Parathyroid adenoma (tissue), 2 donors: ENCODE measurements at regions not wholly inside any gene's neighbourhood (a gene's known extent, or its start where the extent isn't known, plus 50 kb on each side); places are given as distances from the start of the nearest gene placed in this dataset.

Source experiments
- H2AFZ ChIP-seq: fragments of 300-600 bp; sonication (generic); one replicate; pipeline ENCODE4 v1.7.0; 2017; ENCODE audit warnings: antibody characterized with exemption, mild to moderate bottlenecking
- H3K27ac ChIP-seq: fragments of 300-600 bp; sonication (generic); one replicate; pipeline ENCODE4 v1.7.0; 2017
- H3K27me3 ChIP-seq: fragments of 300-600 bp; sonication (generic); one replicate; pipeline ENCODE4 v1.7.0; 2017; ENCODE audit warnings: low read length; ENCODE audit not compliant: control insufficient read depth, insufficient read depth
- H3K36me3 ChIP-seq: fragments of 300-600 bp; sonication (generic); one replicate; pipeline ENCODE4 v1.7.0; 2017; ENCODE audit warnings: low read length; ENCODE audit not compliant: control insufficient read depth, insufficient read depth
- H3K4me1 ChIP-seq: fragments of 300-600 bp; sonication (generic); one replicate; pipeline ENCODE4 v1.7.0; 2017; ENCODE audit warnings: control low read depth
- H3K4me2 ChIP-seq: fragments of 300-600 bp; sonication (generic); one replicate; pipeline ENCODE4 v1.7.0; 2017; ENCODE audit warnings: low read length
- H3K4me3 ChIP-seq: fragments of 300-600 bp; sonication (generic); one replicate; pipeline ENCODE4 v1.7.0; 2017; ENCODE audit warnings: low read depth, low read length
- H3K79me2 ChIP-seq: fragments of 300-600 bp; sonication (generic); one replicate; pipeline ENCODE4 v1.7.0; 2017; ENCODE audit warnings: control low read depth
- H3K9ac ChIP-seq: fragments of 300-600 bp; sonication (generic); one replicate; pipeline ENCODE4 v1.7.0; 2017; ENCODE audit warnings: mild to moderate bottlenecking
- H3K9me3 ChIP-seq: fragments of 300-600 bp; sonication (generic); one replicate; pipeline ENCODE4 v1.7.0; 2017; ENCODE audit warnings: low read length; ENCODE audit not compliant: control insufficient read depth
- CTCF ChIP-seq: fragments of 300-600 bp; sonication (generic); IDR thresholded peaks from one replicate; pipeline ENCODE4 v1.7.0; 2017; ENCODE audit warnings: antibody characterized with exemption, mild to moderate bottlenecking
- donor health status: primary hyperparathyroidism.

GRCh38 chr3:43215138-43215537 is 71.2 kb upstream of the SNRK start:
- Histone ChIP-seq H3K27me3 (no peaks in the 10 kb centered on the region), H3K27ac (no peak overlapping the region), H3K36me3 (no peaks in the 10 kb centered on the region), H3K4me2 (no peak overlapping the region), H3K4me1 (peaks cover 5% of the 10 kb centered on the region), H2AFZ (no peak overlapping the region), H3K4me3 (no peak overlapping the region), H3K9ac (no peak overlapping the region), H3K79me2 (no peaks in the 10 kb centered on the region), H3K9me3 (no peaks in the 10 kb centered on the region)
- TF ChIP-seq CTCF = no peak

GRCh38 chr3:43214616-43215015 is 71.7 kb upstream of the SNRK start:
- peaks cover 5% of the 10 kb centered on the region for H3K4me1 ChIP-seq
- H3K9me3 ChIP-seq = no peaks in the 10 kb centered on the region
- H3K36me3 ChIP-seq = no peaks in the 10 kb centered on the region
- H3K27me3 ChIP-seq = no peaks in the 10 kb centered on the region
- no peak overlapping the region for H3K9ac ChIP-seq
- no peak overlapping the region for H3K4me3 ChIP-seq
- H2AFZ ChIP-seq = no peak overlapping the region
- no peak overlapping the region for H3K27ac ChIP-seq
- TF ChIP-seq CTCF = no peak
- H3K79me2 ChIP-seq = no peaks in the 10 kb centered on the region
- no peak overlapping the region for H3K4me2 ChIP-seq

GRCh38 chr3:43213631-43214030 is 72.7 kb upstream of the SNRK start:
- no peak overlapping the region for H3K4me3 ChIP-seq
- no peak for TF ChIP-seq CTCF
- no peak overlapping the region for H3K4me2 ChIP-seq
- H3K79me2 ChIP-seq = no peaks in the 10 kb centered on the region
- no peak overlapping the region for H3K9ac ChIP-seq
- H2AFZ ChIP-seq = no peak overlapping the region
- no peaks in the 10 kb centered on the region for H3K9me3 ChIP-seq
- H3K27me3 ChIP-seq = no peaks in the 10 kb centered on the region
- no peaks in the 10 kb centered on the region for H3K36me3 ChIP-seq
- H3K27ac ChIP-seq = no peak overlapping the region
- H3K4me1 ChIP-seq = peaks cover 5% of the 10 kb centered on the region

GRCh38 chr3:43212914-43213611 is 73.3 kb upstream of the SNRK start:
- no peak overlapping the region for H3K9ac ChIP-seq
- H3K4me1 ChIP-seq = peaks cover 5% of the 10 kb centered on the region
- no peak overlapping the region for H3K4me3 ChIP-seq
- TF ChIP-seq CTCF = no peak
- H2AFZ ChIP-seq = no peak overlapping the region
- H3K9me3 ChIP-seq = no peaks in the 10 kb centered on the region
- no peak overlapping the region for H3K27ac ChIP-seq
- H3K27me3 ChIP-seq = no peaks in the 10 kb centered on the region
- no peaks in the 10 kb centered on the region for H3K79me2 ChIP-seq
- H3K4me2 ChIP-seq = no peak overlapping the region
- no peaks in the 10 kb centered on the region for H3K36me3 ChIP-seq

- Histone ChIP-seq H3K4me2 (no peak overlapping the region), H3K27me3 (no peaks in the 10 kb centered on the region), H3K36me3 (no peaks in the 10 kb centered on the region), H3K4me3 (no peak overlapping the region), H3K4me1 (peaks cover 5% of the 10 kb centered on the region), H2AFZ (no peak overlapping the region), H3K9ac (no peak overlapping the region), H3K79me2 (no peaks in the 10 kb centered on the region), H3K9me3 (no peaks in the 10 kb centered on the region), H3K27ac (no peak overlapping the region)
- no peak for TF ChIP-seq CTCF
These were observed 74.7 kb upstream of the SNRK start for GRCh38 chr3:43211681-43212080.
